ENCODE measurements at regions not wholly inside any gene's neighbourhood (a gene's known extent, or its start where the extent isn't known, plus 50 kb on each side); places are given as distances from the start of the nearest gene placed in this dataset.

GRCh38 chr2:136051001-136051724 lies 65.7 kb upstream of the DARS1 start:
- Mint-ChIP-seq H3K4me3 (peak overlapping the region; percentile 17), H3K27ac (peak overlapping the region; percentile 96), H3K4me1 (ENCODE audit: low read depth) (peaks cover 83% of the 10 kb centered on the region), H3K27me3 (ENCODE audit: low read depth) (no peaks in the 10 kb centered on the region), H3K9me3 (no peaks in the 10 kb centered on the region), H3K36me3 (ENCODE audit: low read depth) (no peaks in the 10 kb centered on the region)
- intact Hi-C loops (cut with micrococcal nuclease), result loop anchor here (1.0 to 10.0 kb wide), 12 partner anchors 46 to 1766 kb away; partner anchors contain the start of gene DARS1
- CTCF ChIA-PET, result interaction anchor here (1.0 kb wide), 1 partner anchor 137 kb away, joined by 7 read pairs; no protein-coding TSS in a partner anchor
- peak; percentile 54 for DNase-seq

- H3K4me3 Mint-ChIP-seq, result no peak overlapping the region
- no peaks in the 10 kb centered on the region for H3K36me3 Mint-ChIP-seq (ENCODE audit: low read depth)
- no peaks in the 10 kb centered on the region for H3K27me3 Mint-ChIP-seq (ENCODE audit: low read depth)
- H3K27ac Mint-ChIP-seq, result peak overlapping the region; percentile 96
- H3K9me3 Mint-ChIP-seq, result no peaks in the 10 kb centered on the region
- CTCF ChIA-PET, result interaction anchor here (0.8 to 1.2 kb wide), 3 partner anchors 18 to 137 kb away, joined by 3 read pairs; no protein-coding TSS in a partner anchor
- peaks cover 85% of the 10 kb centered on the region for H3K4me1 Mint-ChIP-seq (ENCODE audit: low read depth)
- no peak for DNase-seq
- intact Hi-C loops (cut with micrococcal nuclease), result loop anchor here (2.0 to 10.0 kb wide), 2 partner anchors 157 to 1765 kb away; no protein-coding TSS in a partner anchor
These were observed 64.8 kb upstream of the DARS1 start for GRCh38 chr2:136049991-136050920.

- H3K4me1 Mint-ChIP-seq (ENCODE audit: low read depth), result peaks cover 87% of the 10 kb centered on the region
- CTCF ChIA-PET, result interaction anchor here (0.6 to 1.2 kb wide), 4 partner anchors 19 to 135 kb away, joined by 3 read pairs; no protein-coding TSS in a partner anchor
- H3K27ac Mint-ChIP-seq, result peak overlapping the region; percentile 61
- no peaks in the 10 kb centered on the region for H3K27me3 Mint-ChIP-seq (ENCODE audit: low read depth)
- no peaks in the 10 kb centered on the region for H3K36me3 Mint-ChIP-seq (ENCODE audit: low read depth)
- H3K4me3 Mint-ChIP-seq, result no peak overlapping the region
- no peak for DNase-seq
- intact Hi-C loops (cut with micrococcal nuclease), result no loop called here
- no peaks in the 10 kb centered on the region for H3K9me3 Mint-ChIP-seq
These were observed 63.8 kb upstream of the DARS1 start for GRCh38 chr2:136049011-136049742.

DNA sequence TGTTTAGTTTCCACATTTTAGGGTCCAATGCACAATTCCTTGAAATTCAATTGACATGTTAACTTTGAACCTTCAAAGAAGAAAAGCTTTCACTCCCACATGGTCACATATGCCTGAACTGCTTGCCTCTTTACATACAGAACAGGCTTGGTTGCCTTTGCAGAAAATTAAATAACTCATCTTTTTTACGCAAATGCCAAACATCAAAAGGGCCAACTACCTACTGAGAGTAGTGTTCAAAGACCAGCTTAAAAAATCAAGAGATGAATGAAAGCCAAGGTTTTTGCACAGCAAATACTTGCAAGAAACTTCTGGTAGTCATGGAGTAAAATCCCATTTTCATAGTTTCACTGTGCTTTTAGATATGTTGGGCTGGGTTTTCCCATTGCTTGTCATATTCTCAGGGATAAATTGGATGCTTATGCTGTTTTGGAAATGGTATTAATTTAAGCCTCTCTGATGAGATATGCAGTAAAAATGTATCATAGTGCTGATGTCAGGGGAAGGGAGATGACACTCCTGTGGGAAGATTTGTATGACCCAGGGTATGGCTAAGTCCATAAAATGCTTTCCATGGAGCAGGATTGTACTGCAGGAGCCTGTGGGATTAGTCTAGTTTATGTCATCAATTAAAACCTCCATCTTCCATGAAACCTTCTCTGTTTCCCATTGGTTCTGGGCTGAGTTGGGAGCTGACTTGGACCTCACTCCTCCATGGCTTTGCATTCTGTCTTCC lies 60.6 kb upstream of the DARS1 start:
- CTCF ChIA-PET, result interaction anchor here (1.0 to 2.3 kb wide), 2 partner anchors 11 kb away, joined by 3 to 8 read pairs; no protein-coding TSS in a partner anchor
- DNase-seq, result no peak
- no peaks in the 10 kb centered on the region for H3K36me3 Mint-ChIP-seq (ENCODE audit: low read depth)
- no peak overlapping the region for H3K4me3 Mint-ChIP-seq
- no peak overlapping the region for H3K27ac Mint-ChIP-seq
- H3K9me3 Mint-ChIP-seq, result no peaks in the 10 kb centered on the region
- no peaks in the 10 kb centered on the region for H3K27me3 Mint-ChIP-seq (ENCODE audit: low read depth)
- H3K4me1 Mint-ChIP-seq (ENCODE audit: low read depth), result peaks cover 61% of the 10 kb centered on the region
- intact Hi-C loops (cut with micrococcal nuclease), result no loop called here

DNA sequence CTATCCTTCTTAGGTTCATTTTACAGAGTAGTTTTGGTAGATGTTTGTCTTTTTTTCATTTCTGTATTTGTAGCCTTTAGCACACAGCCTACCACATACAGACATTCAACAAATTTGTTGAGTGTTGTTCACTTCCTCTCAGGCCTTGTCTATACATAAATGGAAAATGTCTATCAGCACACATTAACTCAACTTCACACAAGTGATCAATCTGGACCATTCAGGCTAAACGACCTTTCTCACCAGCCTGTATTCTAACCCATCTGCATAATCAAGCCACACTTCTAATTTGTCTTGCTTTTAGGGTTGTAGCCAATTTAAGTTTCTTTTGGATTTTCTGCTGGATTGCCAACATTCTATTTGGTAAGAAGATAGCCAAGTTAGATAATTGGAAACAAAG lies 59.9 kb upstream of the DARS1 start:
- intact Hi-C loops (cut with micrococcal nuclease), result no loop called here
- CTCF ChIA-PET, result interaction anchor here (1.0 kb wide), 1 partner anchor 11 kb away, joined by 3 read pairs; no protein-coding TSS in a partner anchor

More for the DNA sequence above, 59.9 kb upstream of the DARS1 start:
- DNase-seq, result no peak
- Mint-ChIP-seq H3K4me3 (no peak overlapping the region), H3K9me3 (no peaks in the 10 kb centered on the region), H3K36me3 (ENCODE audit: low read depth) (no peaks in the 10 kb centered on the region), H3K27ac (no peak overlapping the region), H3K27me3 (ENCODE audit: low read depth) (no peaks in the 10 kb centered on the region), H3K4me1 (ENCODE audit: low read depth) (peaks cover 54% of the 10 kb centered on the region)

Data from activated naive CD4-positive, alpha-beta T cell treated with anti-CD3 and anti-CD28 coated beads for 36 hours (primary cell).